ENCODE measurements at regions not wholly inside any gene's neighbourhood (a gene's known extent, or its start where the extent isn't known, plus 50 kb on each side); places are given as distances from the start of the nearest gene placed in this dataset.

DNA sequence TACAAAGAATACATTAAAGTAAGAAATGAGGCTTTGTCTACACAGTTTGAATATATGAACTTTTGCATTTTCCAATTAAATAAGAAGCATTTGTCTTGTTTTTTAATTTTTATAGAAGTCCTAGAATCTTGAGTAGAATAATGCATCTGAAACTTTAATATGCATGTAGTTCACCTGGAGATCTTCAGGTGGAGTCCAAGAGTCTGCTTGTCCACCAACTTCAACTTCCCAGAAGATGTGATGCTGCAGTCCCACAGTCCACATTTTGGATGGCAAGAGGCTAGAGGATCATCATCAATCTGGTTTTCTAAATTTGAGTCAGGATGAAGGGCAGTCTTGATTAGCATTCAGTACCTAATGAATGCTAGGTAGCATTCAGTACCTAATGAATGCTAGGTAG lies 357.6 kb upstream of the SOX2 start:
- Histone ChIP-seq H2BK5ac (ENCODE audit: low read depth, low read length) (no peak overlapping the region), H3K14ac (ENCODE audit: insufficient read length) (no peak overlapping the region), H3K9me3 (ENCODE audit: insufficient read depth in 2 of 2, low read depth in 1 of 2, low read length in 1 of 2) (no peaks in the 10 kb centered on the region), H3K27ac (ENCODE audit: low read depth, low read length) (no peak overlapping the region), H2AK5ac (ENCODE audit: low read depth, low read length) (no peak overlapping the region), H3K36me3 (ENCODE audit: control insufficient read depth in 2 of 4, insufficient read depth in 4 of 4, low read length in 3 of 4) (no peaks in the 10 kb centered on the region), H3K79me1 (ENCODE audit: low read depth, low read length) (no peaks in the 10 kb centered on the region), H3K79me2 (ENCODE audit: control insufficient read depth in 1 of 2, insufficient read depth in 2 of 2, low read length in 2 of 2) (no peaks in the 10 kb centered on the region), H4K20me1 (replicated peaks in 1 of 2; ENCODE audit: control insufficient read depth in 1 of 2, insufficient read depth in 2 of 2, low read length in 2 of 2) (no peaks in the 10 kb centered on the region), H2BK20ac (ENCODE audit: low read length) (no peak overlapping the region), H3K23ac (ENCODE audit: insufficient read length) (no peak overlapping the region), H2AFZ (ENCODE audit: low read length) (no peak overlapping the region), H4K8ac (ENCODE audit: extremely low read depth, insufficient read depth, low read length) (no peak overlapping the region), H4K5ac (ENCODE audit: insufficient read length, low read depth, low read length) (no peak overlapping the region), H3K4me1 (replicated peaks in 1 of 4; ENCODE audit: control insufficient read depth in 3 of 4, insufficient read depth in 4 of 4, low read length in 3 of 4) (no peaks in the 10 kb centered on the region; a peak in 1 of 7 replicates), H3K4me3 (ENCODE audit: extremely low read depth in 1 of 4, insufficient read depth in 2 of 4, low read depth in 3 of 4, low read length in 4 of 4) (no peak overlapping the region), H3K27me3 (replicated peaks in 1 of 4; ENCODE audit: control insufficient read depth in 3 of 4, extremely low read depth in 1 of 4, insufficient read depth in 3 of 4, low read length in 3 of 4) (no peaks in the 10 kb centered on the region), H2BK120ac (replicated peaks; ENCODE audit: low read depth, low read length) (no peak overlapping the region), H3K4ac (replicated peaks; ENCODE audit: insufficient read length, low read depth, low read length) (no peak overlapping the region), H2BK12ac (ENCODE audit: low read depth, low read length) (no peak overlapping the region), H3K9ac (replicated peaks in 1 of 4; ENCODE audit: extremely low read depth in 1 of 4, low read depth in 3 of 4, low read length in 3 of 4) (no peak overlapping the region), H3K18ac (ENCODE audit: extremely low read depth, low read length) (no peak overlapping the region), H3K56ac (replicated peaks; ENCODE audit: insufficient read length, low read depth, low read length) (no peak overlapping the region), H2BK15ac (ENCODE audit: low read length) (no peak overlapping the region), H3K4me2 (ENCODE audit: insufficient read depth in 1 of 2, low read depth in 2 of 2, low read length in 2 of 2) (no peak overlapping the region), H4K91ac (replicated peaks; ENCODE audit: insufficient read length, low read length) (peak overlapping the region; percentile 26), H3K23me2 (ENCODE audit: low read depth, low read length) (no peaks in the 10 kb centered on the region; the same call in 1 of the 2 replicates)
- no peak for FAIRE-seq
- CTCF ChIA-PET (ENCODE audit: partially characterized antibody) = interaction anchor here (1.1 to 1.7 kb wide), 3 partner anchors 30 to 348 kb away, joined by 3 to 5 read pairs (median 4); no protein-coding TSS in a partner anchor
- no peak for TF ChIP-seq RFX5 (IDR thresholded peaks at IDR 0.05; ENCODE audit: borderline replicate concordance, low read depth, low read length)
- 0 out of 4 replicates have a peak, but pooled peaks have one; percentile 17 to 21 for TF ChIP-seq RAD21 (IDR thresholded peaks at IDR 0.05 in 1 of 2, conservative IDR thresholded peaks at IDR 0.05 in 1 of 2; ENCODE audit: low read depth in 2 of 2, low read length in 2 of 2)
- POLR2A ChIA-PET (ENCODE audit: partially characterized antibody) = no interaction called here
- DNase-seq (ENCODE audit: low read depth in 1 of 2, low spot score in 2 of 2) = no peak
